GM12864 (cell line): ENCODE measurements at regions not wholly inside any gene's neighbourhood (a gene's known extent, or its start where the extent isn't known, plus 50 kb on each side); places are given as distances from the start of the nearest gene placed in this dataset.
"Not testable (repeated sequence)": the region's sequence is repeated elsewhere in the genome, so short reads cannot be mapped to it uniquely, and the experiment has no call there.

Experiments
- DNase-seq: peaks from one replicate; pipeline ENCODE4 v3.0.0-alpha.2; 2011; ENCODE audit warnings: low read depth
- H3K4me3 ChIP-seq: 2 replicates; pipeline ENCODE4 v1.5.1; 2011; ENCODE audit warnings: mild to moderate bottlenecking, low read depth, low read length, control low read depth
- TF ChIP-seq, protein P1 (sequence below): IDR thresholded peaks from 2 replicates; pipeline ENCODE4 v1.5.1; 2011; ENCODE audit warnings: low read depth, mild to moderate bottlenecking, moderate library complexity, low read length, control low read depth, inconsistent platforms; ENCODE audit errors: missing control alignments

DNA sequence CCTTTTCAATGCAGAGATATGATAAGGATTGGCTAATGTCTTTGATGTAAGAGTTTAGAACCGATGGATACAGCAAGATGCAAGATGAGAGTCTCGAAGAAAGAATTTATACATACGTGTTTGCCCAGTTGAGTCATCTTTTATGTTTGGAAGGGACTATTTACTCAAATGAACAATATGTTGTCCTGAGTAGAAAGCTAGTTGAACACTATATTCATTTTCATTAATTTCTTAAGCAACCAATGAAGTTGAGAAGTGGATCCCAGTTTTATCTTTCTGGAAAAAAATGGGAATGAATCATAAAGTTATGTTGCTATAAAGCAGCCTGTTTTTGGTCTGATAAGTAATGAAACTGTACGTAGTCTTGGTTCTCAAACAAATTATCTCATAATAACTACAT, 1431.7 kb upstream of the FLRT2 start:
- TF ChIP-seq, protein P1, sequence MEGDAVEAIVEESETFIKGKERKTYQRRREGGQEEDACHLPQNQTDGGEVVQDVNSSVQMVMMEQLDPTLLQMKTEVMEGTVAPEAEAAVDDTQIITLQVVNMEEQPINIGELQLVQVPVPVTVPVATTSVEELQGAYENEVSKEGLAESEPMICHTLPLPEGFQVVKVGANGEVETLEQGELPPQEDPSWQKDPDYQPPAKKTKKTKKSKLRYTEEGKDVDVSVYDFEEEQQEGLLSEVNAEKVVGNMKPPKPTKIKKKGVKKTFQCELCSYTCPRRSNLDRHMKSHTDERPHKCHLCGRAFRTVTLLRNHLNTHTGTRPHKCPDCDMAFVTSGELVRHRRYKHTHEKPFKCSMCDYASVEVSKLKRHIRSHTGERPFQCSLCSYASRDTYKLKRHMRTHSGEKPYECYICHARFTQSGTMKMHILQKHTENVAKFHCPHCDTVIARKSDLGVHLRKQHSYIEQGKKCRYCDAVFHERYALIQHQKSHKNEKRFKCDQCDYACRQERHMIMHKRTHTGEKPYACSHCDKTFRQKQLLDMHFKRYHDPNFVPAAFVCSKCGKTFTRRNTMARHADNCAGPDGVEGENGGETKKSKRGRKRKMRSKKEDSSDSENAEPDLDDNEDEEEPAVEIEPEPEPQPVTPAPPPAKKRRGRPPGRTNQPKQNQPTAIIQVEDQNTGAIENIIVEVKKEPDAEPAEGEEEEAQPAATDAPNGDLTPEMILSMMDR, result no peak
- DNase-seq, result no peak

DNA sequence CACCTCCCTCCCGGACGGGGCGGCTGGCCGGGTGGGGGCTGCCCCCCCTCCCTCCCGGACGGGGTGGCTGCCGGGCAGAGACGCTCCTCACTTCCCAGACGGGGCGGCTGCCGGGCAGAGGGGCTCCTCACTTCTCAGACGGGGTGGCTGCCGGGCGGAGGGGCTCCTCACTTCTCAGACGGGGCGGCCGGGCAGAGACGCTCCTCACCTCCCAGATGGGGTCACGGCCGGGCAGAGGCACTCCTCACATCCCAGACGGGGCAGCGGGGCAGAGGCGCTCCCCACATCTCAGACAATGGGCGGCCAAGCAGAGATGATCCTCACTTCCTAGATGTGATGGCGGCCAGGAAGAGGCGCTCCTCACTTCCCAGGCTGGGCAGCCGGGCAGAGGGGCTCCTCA, 1430.4 kb upstream of the FLRT2 start:
- not testable (repeated sequence) for DNase-seq

More for the DNA sequence above, 1431.7 kb upstream of the FLRT2 start:
- H3K4me3 ChIP-seq, result no peak overlapping the region

DNA sequence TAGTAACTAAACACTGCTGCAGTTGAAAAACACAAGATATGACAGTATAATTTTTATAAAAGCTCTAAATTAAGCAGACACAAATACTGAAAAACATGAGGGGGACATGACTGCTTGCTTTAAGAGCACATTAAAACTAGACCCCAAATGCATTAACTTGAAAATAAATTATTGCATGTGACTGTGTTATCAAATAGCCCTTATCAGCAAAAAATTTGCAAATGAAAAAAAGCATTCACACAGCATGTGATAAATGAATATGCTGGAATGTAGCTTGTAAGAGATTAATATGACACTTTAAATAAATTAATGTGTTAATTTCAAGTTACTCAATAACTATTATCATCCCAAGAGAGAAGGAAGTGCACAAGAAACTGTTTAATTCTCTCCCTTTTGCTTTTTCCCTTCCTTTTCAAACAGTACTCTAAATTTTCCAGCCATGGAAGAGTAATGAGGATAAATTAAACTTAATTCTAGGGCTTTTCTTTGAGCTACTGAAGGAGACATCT, 1422.1 kb upstream of the FLRT2 start:
- DNase-seq, result no peak
- no peak overlapping the region for H3K4me3 ChIP-seq
- TF ChIP-seq, protein P1, result no peak

More for the DNA sequence above, 1430.4 kb upstream of the FLRT2 start:
- H3K4me3 ChIP-seq, result not testable (repeated sequence)

DNA sequence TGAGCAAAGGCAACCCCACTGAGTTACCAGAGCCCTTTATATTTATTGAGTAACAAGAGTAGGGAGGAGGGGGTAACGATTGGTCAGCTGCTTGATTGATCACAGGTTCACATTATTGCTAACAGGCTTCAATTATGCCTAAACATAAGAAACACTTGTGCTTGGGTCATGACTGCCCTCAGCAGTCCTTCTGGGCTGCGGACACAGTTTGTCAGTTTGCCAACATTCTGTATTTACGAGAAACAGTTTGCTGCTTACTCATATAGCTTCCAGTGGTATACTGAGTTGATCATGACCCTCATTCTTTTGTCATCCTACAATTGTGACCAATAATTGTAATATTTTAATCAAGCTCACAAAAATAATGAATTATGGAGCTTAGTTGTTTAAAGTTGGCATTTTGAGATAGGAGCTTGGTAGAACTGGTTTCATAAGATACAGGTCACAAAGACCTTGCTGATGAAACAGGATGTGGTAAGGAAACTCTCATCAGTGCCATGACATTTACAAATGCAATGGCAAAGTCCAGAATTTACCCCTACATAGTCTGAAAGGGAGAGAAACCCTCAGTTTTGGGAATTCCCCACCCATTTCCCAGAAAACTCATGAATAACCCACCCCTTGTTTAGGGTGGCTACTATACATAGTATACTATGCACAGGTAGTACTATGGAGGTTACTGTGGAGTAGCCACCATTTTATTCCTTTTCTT, 1421.0 kb upstream of the FLRT2 start:
- no peak overlapping the region for H3K4me3 ChIP-seq
- no peak for DNase-seq
- TF ChIP-seq, protein P1, result no peak

DNA sequence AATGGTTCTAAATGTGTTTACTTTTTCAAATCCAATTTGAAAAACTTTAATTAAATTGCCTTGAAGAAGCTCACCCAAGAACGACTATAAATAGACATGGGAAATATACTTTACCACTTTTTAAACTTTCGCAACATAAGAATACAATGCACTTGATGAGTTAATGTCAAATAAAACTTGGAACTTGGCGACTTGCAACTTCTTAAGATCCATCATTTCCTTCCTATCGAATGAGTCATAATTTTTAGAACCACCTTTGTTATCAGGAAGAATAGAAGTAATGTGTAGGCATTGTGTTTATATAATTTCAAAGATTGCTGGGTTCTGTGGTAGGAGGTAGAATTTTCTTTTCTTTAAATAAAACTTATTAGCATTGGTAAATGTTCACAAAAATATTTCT, 1417.4 kb upstream of the FLRT2 start:
- no peak overlapping the region for H3K4me3 ChIP-seq
- TF ChIP-seq, protein P1, result no peak
- no peak for DNase-seq

DNA sequence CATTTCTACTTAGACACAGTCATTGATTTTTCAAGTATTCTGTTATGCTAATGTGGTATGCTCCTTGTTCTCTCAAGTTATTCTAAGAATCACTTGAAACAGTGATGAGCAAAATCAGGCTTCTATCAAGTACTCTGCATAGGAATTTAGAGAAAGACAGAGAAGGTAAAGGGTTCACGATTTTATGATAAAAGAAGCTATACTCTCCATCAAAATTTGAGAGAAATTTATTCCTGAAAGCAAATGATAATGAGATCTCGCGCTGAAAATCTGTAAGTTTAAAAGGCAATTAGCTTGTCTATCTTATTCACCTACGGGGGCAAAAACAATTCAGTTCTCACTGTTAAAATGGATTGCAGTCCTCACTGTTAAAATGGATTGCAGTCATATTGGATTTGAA, 1404.3 kb upstream of the FLRT2 start:
- TF ChIP-seq, protein P1, result no peak
- no peak overlapping the region for H3K4me3 ChIP-seq
- no peak for DNase-seq

DNA sequence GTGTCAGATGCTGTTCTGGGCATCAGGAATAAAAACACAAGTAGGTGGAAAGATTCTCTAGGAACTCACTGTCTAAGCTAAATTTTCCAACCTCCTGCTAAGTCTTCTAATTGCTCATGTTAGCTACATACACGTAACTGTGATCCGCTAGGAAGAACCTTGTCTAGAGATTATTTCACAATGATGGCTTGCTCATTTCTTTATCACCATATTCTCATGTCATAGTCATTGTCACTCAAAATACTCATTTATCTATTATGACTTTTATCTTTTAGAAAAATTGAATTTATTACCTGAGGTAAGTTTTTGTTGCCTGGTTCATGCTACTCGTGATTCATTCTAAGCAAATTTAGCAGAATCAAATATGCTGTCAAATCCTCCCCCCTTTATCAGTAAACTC, 1402.4 kb upstream of the FLRT2 start:
- TF ChIP-seq, protein P1, result no peak
- no peak for DNase-seq
- H3K4me3 ChIP-seq, result no peak overlapping the region
